COLO829 (cell line): ENCODE measurements at regions not wholly inside any gene's neighbourhood (a gene's known extent, or its start where the extent isn't known, plus 50 kb on each side); places are given as distances from the start of the nearest gene placed in this dataset.
"Not testable (repeated sequence)": the region's sequence is repeated elsewhere in the genome, so short reads cannot be mapped to it uniquely, and the experiment has no call there.

ENCODE experiments used
- DNase-seq: peaks from one replicate; pipeline ENCODE4 v3.0.0; 2012; ENCODE audit warnings: low spot score

DNA sequence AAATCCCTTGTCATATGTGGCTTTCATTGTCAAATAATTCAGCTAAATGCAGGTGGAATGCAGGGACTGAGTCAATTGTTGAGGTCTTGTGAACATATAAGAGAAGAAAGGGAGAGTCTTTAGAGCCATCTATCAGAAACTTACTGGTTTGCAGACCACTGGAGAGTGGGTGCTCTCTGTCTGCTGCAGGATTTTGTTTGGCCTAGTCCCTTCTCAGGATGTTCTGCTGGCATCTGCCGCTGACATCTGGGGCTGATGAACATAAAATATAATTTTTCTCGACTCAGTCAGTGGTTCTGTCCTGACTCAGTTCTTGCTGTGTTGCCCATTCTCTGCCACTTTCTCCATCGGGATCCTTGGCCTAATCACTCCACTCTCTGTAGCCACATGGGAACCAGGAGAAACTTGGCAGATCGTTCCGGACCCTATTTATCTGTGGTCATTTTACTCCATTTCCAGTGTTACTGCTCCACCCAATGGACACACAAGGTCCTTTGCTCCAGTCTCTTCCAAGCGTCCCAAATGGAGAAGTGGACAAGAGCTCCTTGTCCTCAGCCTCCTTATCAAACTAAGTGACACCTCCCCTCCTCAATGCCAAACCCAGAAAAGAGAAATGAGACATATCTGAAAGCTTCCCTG, 436.2 kb downstream of the FAT4 start:
- DNase-seq, result peak; percentile 57

DNA sequence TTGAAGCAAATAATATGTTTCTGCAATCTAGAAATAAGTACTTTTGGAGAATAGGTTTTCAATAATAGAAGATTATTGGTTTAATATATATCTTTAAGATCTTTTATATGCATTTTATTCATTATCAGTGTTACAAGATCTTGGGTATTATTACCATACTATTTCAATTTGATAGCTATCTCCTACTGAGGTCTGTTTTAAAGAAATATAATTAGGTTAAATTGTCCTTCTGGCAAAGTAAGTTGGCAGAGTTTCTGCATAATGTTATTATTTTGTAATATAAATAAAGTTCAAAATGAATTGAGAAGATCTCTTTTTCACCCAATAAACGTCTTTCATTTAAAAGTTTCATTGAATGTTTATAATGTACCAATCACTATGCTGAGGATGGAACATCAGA, 443.7 kb downstream of the FAT4 start:
- no peak for DNase-seq

DNA sequence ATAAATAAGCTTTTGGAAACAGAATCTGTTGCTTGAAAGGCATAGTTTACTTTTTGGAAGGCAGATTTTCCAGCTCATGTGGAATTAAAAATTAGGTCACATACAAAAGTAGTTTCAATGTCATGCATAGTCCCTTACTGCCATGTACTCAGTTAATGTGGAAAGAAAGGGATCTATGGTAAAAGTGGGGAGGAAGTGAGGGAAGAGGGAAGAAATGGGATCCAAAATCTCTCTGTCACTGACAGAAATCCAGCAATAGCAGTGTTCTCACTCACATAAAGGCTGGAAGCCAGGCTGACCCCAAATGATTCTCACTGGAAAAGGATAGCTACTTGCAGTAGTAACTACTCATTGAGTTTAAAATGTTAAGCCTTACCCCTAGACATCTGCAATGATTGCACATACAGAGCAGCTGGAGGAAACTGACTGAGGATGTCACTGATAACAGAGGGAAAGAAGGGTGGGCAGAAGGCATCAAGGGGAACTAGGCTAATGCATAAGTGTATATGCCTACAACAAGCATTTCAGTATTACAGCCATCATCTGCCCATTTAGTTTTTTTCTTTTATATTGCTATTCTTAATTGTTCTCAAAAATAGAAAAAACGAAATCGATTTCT, 445.6 kb downstream of the FAT4 start:
- DNase-seq, result no peak

DNA sequence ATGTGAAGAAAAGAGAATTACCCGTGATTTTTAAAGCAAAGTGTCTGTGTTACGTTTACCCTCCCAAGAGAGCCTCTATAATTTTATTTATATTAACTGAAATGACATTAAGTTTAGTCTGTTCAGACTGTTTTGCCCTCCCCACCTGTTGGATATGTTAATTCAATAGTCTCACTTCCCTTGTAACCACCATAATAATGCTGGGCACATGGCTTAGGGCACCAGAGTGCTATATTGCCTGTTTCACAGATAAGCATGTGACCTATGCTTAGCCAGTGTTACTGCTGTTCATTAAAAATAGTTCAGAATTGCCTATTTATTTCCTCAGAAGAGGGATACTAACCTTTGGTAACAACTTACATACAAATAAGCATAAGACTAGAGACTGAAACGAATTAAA, 446.2 kb downstream of the FAT4 start:
- no peak for DNase-seq

DNA sequence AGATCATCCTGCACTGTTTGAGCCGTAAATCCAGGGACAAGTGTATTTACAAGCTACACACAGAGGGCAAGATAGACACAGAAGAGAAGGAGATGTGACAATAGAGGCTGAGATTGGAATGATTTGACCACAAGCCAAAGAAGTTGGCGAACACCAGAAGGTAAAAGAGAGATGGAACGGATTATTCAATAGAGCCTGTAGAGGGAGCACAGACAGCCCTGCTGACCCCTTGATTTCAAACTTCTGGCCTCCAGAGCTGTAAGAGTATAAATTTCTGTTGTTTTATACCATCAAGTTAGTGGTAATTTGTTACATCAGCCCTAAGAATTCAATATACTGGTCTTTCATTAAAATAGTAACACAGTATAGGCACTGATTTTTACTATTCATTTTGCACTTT, 447.8 kb downstream of the FAT4 start:
- DNase-seq, result no peak

DNA sequence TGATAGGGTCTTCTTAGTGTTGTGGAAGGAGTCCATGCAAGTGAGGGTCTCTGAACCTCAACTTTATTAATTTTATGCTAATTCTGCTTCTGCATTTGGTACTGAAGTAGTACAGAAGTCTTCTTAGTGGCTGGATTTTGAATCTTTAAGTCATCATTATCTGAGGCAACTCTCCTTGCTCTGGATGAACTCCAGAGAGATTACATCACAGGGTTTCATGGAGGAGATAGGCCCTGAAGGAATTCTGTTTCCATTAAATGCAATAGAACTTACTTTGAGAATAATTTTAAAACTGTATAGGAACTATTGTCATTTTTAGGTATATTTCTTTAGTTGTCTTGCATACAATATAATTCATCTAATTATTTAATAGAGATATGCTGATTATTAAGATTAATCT, 451.2 kb downstream of the FAT4 start:
- DNase-seq, result no peak

DNA sequence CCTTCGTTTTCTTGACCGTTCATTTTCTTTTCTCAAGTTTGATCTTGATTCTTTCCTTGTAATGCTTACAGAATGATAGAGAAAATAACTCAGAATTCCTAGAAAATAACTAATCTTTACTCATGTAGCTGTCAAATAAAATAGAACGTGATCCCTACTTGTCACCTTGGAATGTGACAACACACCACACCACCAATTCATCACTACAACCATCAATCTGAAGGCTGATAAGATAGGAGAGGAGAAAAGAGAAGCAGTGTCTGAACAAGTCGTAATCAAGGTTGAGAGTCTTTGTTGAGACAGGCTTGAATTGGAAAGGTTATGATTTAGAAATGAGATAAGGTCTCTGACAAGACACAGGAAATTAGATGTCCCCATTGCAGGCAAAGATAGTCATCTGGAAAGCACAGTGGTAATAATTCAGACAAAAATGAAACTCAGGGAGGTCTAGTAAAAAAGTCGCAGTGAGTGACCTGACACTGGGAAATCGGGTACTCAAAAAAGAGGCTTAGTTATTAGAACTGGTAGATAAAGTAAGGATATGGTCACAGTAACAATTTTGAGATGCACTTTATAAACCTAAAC, 456.2 kb downstream of the FAT4 start:
- DNase-seq, result no peak

DNA sequence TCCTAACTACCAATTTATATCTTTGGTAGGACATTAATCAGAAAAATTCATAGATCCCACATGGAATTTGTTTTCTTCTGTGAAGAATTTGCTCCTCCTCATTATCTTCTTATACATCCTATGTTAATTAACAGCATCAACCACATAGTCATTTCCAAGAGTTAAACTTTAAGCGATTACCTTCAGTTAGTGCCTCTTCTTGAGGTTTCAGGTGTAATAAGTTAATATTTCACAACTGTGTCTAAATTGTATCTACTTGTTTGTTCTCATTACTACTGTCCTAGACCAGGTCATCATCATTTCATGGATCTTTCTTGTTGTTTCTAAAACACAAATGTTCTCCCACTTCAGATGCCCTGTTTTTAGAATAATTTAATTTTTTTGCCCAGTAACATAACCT, 457.9 kb downstream of the FAT4 start:
- no peak for DNase-seq

DNA sequence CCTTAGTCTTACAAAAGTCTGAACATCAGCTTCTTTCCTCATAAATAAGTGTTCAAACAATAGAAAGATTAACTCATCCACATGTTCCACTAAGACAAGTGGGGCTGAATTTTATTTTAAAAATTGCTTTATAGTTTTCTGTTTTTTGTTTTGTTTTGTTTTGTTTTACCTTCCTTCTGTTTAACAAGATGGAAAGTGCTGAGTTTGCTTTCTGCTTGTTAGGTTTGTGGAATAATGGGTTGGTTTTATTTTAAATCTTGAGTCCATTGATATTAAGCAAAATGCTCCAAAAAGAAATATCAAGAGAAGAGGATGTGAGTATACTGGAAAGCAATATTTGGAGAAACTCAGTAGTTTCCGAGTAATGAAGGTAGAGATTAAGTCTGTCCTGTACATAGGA, 458.7 kb downstream of the FAT4 start:
- no peak for DNase-seq

DNA sequence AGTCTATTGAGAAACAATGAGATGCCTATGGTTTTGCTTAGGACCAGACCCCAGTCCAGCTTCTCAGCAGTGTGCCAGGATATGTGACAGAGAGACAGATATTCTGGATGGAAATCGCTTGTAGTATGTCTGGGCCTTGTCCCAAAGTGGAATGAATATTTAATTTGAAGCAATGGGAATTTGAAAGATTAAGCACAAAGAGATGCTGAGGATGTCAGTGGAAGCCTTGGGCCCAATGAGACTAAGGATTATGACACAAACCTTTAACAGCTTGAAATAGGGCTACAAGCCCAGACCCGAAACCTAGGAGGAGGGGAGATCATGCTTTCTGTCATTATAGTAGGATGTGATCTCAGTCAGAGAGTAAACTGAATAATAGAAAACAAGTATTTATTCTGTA, 459.2 kb downstream of the FAT4 start:
- DNase-seq, result no peak

DNA sequence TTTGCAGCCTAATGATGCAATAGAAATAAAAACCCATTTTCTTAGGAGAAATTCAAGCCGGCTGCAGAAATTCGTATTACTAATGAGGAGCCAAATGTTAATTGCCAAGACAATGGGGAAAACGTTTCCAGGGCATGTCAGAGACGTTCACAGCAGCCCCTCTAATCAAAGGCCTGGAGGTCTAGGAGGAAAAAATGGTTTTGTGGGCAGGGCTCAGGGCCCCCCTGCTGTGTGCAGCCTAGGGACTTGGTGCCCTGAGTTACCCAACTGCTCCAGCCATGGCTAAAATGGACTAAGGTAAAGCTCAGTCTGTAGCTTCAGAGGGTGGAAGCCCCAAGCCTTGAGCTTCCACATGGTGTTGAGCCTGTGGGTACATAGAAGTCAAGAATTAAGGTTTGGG, 461.4 kb downstream of the FAT4 start:
- no peak for DNase-seq

DNA sequence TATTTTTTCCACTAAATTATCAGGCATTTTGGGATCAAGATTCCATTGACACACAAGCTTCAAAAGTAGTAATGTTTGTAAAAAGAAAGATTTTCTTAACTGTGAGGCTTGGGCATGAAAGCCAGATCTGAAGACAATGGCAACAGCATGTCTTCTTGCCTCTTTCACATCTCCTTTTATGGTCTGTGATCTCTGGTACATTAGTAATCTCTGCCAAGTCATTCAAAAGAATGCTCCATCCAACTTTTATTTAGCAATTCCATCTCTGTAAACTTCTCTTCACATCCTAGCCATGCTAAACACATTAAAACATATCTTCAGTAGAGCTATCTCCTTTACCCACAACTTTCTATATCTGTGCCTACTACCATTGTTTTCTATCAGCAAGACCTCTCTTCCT, 465.4 kb downstream of the FAT4 start:
- no peak for DNase-seq

DNA sequence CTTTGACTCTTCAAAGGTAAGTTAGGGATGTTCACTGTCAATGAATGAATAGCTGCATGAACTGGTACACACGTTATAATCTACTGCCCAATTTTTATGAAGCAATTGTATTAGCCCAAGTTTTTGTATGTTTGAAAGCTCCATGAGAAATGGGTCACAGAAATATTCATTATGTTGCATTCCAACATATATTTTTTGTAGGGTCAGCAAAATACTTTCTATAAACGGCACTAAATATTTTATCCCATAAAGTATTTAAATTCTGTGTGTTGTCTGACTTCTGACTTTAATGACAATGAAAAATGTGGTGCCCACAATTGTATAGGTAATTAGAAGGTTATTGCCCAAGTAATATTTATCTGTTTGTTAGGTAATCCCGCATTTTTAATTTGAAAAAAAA, 466.0 kb downstream of the FAT4 start:
- DNase-seq, result no peak

DNA sequence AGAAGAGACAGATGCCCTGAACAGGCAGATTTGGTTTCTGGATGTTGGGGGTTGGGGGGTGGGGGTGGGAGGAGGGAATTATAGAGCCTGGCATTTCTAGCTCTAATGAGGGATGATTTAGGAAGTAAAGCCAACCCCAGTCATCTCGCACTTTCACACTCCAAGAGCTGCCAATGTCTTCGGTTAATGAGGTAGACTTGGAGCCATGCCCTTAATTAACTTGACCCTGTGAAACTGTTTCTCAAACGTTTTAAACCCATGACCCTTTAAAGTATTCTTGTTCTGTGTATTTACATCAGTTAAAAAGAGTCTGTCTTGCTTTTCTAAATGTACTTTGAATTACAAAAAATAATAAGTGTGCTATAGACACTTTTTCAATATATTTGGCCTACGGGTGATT, 466.9 kb downstream of the FAT4 start:
- no peak for DNase-seq

DNA sequence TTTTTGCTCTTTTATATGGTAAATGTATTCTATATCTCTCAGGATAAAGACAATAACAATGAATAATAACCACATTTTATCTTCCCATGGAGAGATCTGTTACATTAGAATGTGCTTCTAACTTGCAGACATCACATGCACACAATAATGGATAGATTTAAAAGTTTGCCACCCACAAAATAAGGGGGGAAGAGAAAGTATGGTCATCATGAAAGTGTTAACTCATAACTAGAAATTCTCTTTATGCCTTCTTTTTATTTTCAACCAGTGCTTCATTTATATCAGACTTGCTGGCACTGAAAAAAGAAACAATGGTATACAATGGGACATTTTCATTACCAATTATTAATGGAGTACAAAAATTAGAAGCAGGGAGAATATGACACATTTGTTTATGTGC, 470.0 kb downstream of the FAT4 start:
- no peak for DNase-seq

DNA sequence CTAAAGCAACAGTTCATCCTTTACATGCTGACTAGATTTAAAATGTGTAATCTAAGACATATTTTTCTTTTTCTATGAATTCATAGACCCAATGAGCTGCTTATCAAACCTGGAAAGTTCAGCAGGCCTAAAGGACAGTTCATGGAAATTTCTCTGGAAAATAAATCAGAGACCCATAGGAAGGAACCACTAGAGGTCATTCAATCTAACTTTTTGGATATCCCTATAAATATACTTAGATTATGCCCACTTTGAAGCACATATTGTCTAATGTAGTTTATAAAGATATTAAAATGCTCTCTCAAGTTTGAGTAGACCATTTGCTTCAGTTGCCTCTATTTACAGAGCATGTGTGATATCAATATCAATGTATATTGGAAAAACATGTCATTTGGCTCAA, 473.0 kb downstream of the FAT4 start:
- DNase-seq, result no peak

DNA sequence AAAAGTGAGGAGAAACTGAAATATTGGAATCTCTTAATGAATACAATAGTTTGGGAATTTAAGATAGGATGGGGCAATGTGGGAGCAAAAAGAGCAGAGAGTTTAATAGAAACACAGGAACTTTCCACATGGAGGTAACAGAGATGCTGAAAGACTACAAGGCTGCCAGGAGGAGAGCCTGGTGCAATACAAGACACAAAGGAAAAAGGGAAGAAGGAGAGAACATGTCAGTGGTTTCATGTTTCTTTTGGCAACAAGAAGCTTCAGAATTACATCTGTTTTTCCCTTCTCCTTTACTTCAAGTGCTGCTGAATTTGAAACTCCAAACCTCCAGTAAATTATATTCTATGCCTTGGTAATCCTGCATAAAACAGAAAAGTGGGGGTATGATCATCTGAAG, 474.3 kb downstream of the FAT4 start:
- DNase-seq, result no peak

DNA sequence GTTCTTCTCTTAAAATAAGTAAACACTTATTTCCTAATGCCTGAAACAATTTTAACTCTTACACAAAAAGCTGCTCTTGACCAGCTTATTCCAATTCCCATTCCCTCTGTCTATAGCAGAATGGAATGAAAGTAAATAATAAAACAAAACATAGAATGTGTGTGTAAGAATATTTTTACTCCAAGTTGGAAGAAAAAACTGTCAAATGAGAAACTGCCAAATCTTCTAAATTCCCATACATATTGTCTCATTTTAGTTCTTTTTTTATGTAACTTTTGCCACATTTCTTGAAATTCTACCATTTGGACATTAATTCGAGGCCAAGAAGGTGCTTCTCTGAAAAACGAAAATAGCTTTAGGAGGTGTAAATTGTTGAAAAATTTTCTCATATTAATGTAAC, 477.1 kb downstream of the FAT4 start:
- no peak for DNase-seq

DNA sequence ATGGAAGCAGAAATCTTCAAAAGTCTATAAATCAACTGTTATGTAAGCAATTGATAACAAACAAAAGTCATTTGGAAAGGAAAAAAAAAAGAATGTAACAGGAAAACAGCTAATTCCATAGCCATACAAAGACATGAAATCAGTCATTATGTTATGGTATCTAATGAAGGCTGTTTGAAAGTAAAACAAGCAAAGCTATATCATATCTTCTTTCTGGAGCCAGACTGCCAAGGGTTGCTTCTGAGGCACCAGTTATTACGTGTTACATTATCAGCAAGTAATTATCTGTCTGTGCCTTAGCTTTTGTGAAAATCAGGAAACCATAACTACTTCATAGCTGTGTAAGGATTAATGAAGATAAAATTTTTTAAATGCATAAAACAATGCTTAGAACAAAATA, 480.2 kb downstream of the FAT4 start:
- DNase-seq, result no peak

DNA sequence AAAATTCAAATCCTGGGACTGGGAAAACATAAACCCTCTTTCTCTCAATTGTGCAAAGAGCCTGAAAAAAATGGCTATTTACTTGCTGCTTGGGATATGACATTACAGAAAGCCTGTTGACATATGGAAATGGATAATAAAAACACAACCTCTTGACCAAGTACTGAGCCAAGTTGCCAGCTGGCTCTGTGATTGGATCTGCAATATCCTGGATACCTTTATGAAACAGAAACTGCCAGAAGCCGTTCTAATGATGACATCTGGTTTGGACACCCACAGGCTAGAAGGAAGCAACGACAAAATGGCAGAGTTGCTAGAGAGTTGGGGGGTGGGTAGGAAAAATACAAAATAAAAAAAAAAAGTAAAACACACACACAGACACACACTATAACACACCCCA, 481.4 kb downstream of the FAT4 start:
- no peak for DNase-seq

DNA sequence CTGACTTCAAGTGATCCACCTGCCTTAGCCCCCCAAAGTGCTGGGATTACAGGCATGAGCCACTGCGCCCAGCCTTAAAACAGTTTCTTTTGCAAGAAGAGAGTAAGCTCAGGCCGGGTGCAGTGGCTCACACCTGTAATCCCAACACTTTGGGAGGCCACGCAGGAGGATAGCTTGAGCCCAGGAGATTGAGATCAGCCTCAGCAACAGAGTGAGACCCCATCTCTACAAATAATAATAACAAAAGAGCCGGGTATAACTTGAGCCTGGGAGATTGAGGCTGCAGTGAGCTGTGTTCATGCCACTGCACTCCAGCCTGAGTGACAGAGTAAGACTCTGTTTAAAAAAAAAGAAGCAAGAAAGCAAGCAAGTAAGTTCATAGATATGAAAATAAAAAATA, 482.9 kb downstream of the FAT4 start:
- DNase-seq, result not testable (repeated sequence)

DNA sequence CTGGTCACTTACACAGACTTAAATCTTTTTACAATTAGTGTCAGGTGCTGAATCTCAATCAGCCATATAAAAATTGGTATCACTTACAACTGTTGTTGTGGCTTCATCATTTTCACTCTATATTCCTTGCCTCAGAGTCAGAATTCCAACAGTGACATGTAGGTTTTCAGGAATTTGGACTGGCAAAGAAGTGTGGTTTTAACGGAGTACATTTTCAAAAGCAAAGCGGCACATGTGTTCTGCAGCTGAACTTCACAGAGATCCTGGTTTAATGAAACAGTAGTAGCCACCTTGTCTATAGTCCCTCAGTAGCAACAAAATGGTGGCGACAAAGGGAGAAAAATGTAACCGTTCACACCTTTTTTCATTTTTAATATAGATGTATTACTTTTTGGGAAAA, 486.6 kb downstream of the FAT4 start:
- no peak for DNase-seq

DNA sequence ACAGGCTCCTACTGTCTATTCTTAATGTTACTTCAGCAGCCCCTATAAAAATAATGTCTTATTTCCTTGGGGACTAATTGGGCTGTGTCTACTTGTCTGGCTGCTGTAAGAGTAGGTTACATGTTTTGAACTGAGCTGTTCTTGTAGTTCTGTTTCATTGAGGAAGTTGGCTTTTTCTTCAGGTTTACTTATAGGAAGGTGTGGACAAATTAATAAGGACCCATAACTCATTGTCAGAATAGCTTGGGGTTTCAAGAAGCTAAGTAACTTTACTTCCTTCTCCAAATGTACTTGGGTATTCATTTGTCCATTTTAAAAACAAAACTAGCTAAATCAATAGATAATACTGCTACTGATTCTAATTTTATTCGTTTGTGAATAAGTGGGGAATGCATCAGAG, 487.2 kb downstream of the FAT4 start:
- DNase-seq, result no peak

DNA sequence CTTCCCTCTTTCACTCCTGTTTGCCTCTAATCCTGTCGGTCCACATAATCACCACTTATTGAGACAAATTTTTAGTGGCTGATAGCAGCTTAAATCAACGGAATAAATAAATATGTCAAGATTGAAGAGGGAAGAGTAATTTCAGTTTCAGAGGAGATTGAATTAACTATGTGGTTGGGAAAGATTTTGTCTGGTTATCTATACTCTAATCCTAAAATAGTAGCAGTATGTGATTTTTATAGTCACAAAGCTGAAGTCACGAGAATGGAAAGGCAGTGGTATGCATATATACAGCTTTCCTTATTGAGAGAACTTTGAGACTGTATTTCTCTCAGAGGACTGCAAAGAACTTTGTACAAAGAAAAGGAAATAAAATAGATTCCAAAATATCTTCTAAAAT, 493.3 kb downstream of the FAT4 start:
- DNase-seq, result no peak
